RKO (cell line): ENCODE measurements at regions not wholly inside any gene's neighbourhood (a gene's known extent, or its start where the extent isn't known, plus 50 kb on each side); places are given as distances from the start of the nearest gene placed in this dataset.

Experiments used
- DNase-seq: peaks from one replicate; pipeline ENCODE4 v3.0.0-alpha.2; 2016; ENCODE audit warnings: low spot score

DNA sequence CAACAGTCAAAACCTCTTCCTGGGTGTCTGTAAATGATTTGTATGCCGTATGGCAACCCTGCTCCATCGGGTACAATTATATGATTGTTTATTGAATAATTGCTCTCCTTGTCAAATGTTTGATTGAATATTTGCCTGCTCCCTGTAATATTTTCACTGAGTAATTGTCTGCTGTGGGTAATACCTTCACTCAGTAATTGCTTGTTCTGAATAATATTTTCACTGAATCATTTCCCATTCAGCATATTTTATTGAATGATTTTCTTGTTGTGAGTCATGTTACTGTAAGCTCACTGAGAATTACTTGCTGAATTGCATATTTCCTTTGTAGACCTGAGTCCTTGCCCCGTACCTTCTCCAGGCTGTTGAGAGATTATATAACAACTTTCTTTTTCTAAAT lies 535.2 kb downstream of the METTL4 start:
- DNase-seq = peak; percentile 47

DNA sequence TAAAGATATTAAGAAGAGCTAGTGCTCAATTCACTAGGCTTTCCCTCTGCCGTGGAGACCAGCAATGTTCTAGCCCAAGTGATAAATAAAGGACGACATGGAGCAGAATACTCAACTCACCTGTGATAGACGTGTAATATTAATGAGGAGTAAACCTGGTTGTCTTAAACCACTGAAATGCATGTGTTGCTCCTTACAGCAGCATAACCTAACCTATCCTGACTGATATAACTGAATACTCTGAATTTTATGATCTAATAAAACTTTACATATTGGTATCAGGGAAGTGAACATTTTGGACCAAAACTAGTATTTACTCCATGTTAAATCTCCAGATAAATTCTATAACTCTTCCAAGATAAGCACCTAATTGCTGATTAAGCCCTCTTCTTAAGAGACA lies 531.0 kb downstream of the METTL4 start:
- DNase-seq = no peak

- DNase-seq = no peak
Observed at GRCh38 chr18:2049986-2050385, 521.3 kb downstream of the METTL4 start.

DNA sequence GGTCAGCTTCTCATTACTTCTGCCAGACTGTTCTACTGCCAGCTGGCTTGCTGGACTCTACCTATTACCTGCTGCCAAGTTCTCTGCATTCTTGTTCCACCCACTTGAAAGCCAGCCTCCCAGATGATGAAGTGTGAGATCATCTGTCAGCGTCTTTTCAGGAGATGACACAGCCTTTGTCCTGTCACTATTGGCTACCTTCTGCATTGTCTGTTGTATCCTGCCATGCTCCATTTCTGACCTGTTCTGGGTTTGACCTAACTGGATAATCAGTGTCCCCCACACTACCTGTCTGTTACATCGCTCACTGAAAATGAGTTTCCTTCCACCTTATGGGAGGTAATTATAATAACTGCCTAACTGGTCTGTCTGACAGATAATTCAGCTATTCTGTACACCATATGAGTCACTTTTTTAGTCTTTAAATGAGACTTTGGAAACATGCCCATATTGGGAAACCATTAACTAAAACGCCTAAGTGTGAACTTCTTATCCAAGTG lies 520.6 kb downstream of the METTL4 start:
- peak; percentile 12 for DNase-seq

DNA sequence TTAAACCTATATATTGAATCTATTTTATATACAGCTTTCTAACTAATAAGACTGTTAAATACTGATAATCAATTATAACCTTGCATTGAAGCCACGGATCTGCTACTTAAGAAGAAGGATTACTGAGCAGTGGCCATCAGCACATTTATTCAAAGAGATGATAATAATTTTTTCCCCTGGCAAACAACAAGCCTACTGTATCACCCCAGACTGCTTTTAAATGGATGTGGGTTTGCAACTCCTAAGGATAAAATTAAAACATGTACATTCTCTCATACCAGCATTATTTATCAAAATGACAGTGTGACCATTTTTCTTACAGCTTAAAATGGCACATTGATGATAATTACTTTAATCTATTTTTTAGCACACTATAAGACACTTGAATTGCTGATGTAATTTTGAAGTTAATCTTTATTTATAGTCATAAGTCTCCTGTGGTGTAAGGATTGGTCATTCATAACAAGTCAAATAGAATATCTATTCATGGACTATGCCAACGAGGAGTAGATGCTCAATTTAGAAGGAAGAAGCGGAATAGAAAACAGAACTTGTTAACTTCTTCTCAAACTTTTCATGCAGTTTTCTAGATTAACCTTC lies 517.7 kb downstream of the METTL4 start:
- no peak for DNase-seq

GRCh38 chr18:2059336-2059735 lies 512.0 kb downstream of the METTL4 start:
- DNase-seq = no peak

DNA sequence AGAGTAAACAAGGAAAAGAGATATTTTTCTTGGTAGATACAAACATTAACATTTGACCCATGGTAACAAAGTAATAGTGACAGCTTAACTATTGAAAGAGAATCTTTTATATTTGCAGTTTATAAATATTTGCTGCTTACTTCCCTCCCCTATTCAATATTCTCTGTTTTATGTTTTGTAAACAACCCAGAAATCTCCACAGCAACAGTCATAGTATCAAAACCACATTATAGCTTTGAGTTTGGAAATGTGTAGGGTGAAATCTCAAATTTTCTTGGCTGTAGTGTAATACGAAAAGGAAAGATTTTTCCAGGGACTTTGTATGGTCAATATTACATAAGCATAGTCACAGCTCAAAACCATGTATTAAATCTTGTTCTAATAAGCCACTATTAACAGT lies 511.2 kb downstream of the METTL4 start:
- no peak for DNase-seq

- DNase-seq = no peak
Observed at GRCh38 chr18:2070631-2071030, 500.7 kb downstream of the METTL4 start.

DNA sequence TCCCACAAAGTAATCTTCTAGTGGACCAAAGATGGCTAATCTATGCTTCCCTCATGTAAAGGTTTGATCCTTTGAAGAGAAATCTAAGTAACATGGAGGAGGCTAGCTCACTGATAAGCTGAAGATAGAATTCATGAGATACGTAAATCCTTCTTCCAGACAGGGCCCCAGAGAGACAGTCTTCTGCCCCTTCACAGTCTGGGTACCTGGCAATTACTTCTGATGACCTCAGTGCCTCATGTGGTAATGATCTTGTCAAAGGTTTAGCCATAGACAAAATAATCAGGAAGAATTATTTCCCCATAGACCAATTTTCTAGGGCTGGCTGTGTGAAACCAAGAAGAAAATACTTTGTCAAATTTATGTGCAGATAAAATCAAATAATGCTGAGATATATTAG lies 495.8 kb downstream of the METTL4 start:
- DNase-seq = no peak

DNA sequence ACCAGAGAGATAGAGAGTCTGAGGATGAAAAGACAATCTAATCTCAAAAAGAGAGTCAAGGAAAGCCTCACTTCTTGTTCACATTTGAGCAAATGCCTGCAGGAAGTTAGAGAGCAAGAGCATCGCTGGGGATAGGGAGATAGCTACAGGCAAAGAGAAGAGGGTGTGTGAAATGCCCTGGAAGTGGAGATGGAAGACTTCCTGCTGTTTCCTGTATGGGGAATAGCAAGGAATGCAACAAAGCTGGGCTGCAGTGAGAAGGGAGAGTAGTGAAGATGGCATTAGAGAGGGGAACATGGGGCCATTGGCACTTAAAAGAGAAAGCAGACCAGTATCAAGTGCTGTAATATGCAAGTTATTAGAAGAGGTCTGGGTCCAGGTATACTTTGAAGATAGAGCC lies 488.6 kb downstream of the METTL4 start:
- DNase-seq = no peak

DNA sequence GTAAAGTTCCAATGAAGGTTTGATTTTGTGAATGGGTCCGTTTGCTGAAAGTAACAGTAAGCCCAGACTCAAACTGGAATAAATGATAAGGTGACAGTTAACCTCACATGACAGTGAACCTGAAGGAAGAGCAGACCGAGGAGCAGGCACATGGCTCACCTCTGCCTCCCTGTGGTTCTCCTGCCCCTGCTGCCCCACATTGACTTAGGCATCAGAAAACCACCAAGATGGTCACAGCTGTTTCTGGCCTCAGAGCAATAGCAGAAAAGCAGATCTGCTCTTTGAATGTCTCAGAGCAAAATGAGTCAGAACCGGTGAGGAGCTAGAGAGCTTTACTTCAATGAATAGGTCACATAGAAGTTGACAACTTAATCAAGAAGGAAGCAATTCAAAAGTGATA lies 487.6 kb downstream of the METTL4 start:
- DNase-seq = peak; percentile 1

GRCh38 chr18:2086439-2086838 lies 484.9 kb downstream of the METTL4 start:
- no peak for DNase-seq

DNA sequence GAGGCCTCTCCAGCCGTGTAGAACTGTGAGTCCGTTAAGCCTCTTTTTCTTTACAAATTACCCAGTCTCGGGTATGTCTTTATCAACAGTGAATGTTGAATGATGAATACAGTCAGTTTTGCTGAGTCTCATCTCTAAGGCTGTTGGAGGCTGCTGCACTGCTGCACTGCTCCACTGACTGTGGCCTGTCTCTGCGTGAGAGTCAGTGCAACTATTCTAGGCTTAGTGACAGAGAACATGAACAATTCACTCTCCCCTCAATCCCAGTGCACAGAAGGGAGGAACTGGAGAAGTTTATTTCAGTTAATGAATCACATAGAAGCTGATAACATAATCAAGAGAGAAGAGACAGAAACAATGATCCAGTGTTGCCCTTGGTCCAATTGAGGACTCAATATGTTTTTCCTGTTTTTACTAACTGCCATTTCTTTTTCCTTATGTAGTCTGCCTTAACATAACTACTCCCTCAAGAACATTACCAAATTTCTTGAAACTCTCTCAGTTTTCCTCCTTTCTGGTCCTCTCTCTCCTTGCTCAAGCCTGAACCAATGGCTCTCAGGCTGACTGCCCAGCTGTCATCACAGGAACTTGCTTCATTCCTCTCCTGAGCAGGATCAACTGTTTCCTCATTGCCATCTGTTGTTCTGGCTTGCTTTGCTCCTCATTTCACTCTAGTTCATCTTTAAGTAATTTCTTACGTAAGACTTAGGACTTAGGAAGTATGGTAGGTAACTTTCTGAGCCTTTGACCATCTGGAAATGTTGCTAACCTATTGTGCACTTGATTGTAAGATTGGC lies 483.2 kb downstream of the METTL4 start:
- DNase-seq = no peak

DNA sequence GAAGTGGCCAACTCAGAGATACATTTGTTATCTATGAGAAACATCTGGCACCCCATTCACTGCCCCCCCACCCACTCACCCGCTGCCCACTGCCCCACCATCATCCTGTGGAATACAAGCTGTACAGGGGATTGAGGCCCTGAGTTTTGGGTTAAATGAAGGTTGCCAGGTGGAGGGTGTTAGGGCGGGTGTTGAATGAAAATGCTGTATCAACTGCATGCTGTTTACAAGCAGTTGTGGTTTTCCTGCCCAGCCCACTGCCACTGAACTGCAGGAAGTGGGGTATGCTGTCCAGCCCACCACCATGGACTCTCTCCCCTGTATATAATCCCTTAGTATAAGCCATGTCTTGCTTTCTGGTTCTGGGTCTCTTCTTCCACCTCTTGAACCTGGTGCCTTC lies 481.9 kb downstream of the METTL4 start:
- no peak for DNase-seq

DNA sequence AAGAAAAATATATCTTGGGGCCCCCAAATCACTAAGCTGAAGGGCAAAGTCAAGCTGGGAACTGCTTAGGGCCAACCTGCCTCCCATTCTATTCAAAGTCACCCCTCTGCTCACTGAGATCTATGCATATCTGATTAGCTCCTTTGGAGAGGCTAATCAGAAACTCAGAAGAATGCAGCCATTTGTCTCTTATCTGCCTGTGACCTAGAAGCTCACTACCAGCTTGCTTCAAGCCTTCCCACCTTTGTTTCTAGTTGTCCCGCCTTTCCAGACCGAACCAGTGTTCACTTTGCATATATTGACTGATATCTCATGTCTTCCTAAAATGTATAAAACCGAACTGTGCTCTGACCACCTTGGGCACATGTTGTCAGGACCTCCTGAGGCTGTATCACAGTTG lies 479.4 kb downstream of the METTL4 start:
- no peak for DNase-seq

DNA sequence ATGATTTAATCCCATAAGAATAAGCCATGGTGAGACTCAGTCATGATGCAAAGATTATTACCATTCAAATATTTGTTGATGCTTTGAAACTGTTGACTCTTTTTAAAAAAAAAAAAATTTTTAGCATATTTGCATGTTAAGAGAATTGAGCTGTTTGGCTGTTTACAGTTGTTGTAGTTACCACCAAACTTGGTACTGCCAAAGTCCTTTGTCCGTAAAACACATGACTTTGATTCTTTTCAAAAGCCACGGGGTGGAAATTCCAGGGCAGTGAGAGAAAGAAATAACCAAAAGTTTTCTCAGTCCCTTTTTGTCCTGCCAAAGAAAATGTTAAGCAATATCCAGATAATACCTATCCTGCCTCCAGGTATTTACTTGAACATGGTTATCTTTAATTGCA lies 474.8 kb downstream of the METTL4 start:
- DNase-seq = no peak

- no peak for DNase-seq
Observed at GRCh38 chr18:2100694-2101213, 470.6 kb downstream of the METTL4 start.

DNA sequence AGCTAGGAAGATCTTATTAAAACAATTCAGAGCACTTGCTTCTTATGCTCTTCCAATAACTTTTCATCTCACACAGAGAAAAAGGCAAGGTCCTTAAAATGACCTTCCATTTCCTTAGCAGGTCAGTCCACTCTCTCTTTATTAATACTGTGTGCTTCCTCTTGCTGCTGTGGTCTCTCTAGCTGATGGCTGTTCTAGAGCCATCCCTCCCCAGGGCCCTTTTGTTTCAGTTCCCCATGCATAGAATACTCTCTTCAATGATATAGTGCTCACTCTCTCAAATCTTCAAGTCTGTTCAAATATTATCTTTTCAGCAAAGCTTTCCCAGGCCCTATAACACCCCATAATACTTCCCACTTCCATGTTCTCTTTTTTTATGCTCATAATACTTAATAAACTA lies 469.3 kb downstream of the METTL4 start:
- no peak for DNase-seq

DNA sequence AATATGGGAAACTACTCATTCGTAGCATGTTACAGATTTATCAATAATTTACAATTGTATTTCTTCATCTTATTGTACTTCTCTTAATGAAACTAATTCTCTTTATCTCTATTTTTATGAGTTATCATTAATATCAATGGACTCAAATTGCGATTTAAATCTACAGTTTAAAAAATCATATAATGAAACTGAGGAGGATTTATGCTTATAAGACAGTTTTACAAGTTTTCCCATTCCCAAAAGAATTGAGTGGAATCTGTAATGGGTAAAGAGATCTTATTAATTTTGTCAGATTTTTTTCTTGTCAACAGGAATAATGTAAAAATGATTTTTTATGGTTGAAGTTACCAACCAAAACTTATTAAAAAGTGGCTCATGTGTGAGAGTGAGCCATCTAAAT lies 468.0 kb downstream of the METTL4 start:
- no peak for DNase-seq

GRCh38 chr18:2104620-2105462 lies 466.5 kb downstream of the METTL4 start:
- peak; percentile 22 for DNase-seq

- DNase-seq = no peak
Observed at GRCh38 chr18:2108591-2108990, 462.7 kb downstream of the METTL4 start.

DNA sequence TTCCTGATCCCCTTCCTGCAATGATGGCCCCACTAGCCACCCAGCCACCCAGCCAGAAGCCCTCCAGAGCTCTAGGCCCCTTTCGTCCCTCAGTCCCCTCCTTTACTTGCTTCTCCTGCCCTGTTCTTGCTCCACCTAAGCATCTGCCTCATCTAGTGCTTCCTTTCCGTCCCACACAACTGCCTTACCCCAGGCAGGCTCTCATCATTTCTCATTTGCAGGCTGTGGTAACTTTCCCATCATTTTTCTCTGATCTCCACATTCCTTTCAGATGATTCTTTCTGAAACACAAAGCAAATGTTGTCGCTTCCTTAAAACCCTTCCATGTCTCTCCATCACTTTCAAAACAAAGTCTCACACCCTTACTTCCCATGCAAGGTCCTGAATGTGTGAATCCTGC lies 459.8 kb downstream of the METTL4 start:
- DNase-seq = no peak
